B cell (primary cell): ENCODE measurements at regions not wholly inside any gene's neighbourhood (a gene's known extent, or its start where the extent isn't known, plus 50 kb on each side); places are given as distances from the start of the nearest gene placed in this dataset.

ENCODE experiments used
- ATAC-seq: fragments of 200-7000 bp; cut with Tn5 transposase; one replicate; pipeline ENCODE4 v1.10.0; 2021; ENCODE audit warnings: low read depth, mild to moderate bottlenecking, moderate number of reproducible peaks, moderate library complexity
- CTCF ChIA-PET: fragments of 350-600 bp; sonication (Branson Sonifier 250); formaldehyde crosslinking; loops from one replicate; lab custom pipeline; 2021; ENCODE audit warnings: antibody characterized with exemption, inconsistent platforms; lab: Charles Lee
- POLR2A ChIA-PET: fragments of 350-600 bp; sonication (Branson Sonifier 250); formaldehyde crosslinking; loops from one replicate; lab custom pipeline; 2021; ENCODE audit warnings: antibody characterized with exemption; lab: Charles Lee
- DNase-seq: peaks from one replicate; pipeline ENCODE4 v3.0.0; 2013
- H2AFZ ChIP-seq: 2 replicates; pipeline ENCODE4 v1.6.1; 2012; ENCODE audit warnings: mild to moderate bottlenecking, low read depth, low read length; ENCODE audit not compliant: insufficient read depth, poor library complexity, severe bottlenecking
- H3K27ac ChIP-seq, 2 donors: 1 replicate in 1 of 2; 2 replicates in 1 of 2; pipeline ENCODE4 v1.5.1; 2012 to 2013; ENCODE audit warnings: low read length in 2 of 2, mild to moderate bottlenecking in 2 of 2, moderate library complexity in 1 of 2
- H3K27me3 ChIP-seq, 4 experiments: fragments of 200-600 bp in 1 of 4; sonication (generic) in 1 of 4; replicated peaks in 1 of 4; 1 replicate in 2 of 4; 2 replicates in 2 of 4; pipeline versions ENCODE4 v1.6.1 to v1.7.0; 2013 to 2016; ENCODE audit warnings: low read length in 3 of 4, mild to moderate bottlenecking in 2 of 4, mixed read lengths in 1 of 4, moderate library complexity in 1 of 4; ENCODE audit not compliant: insufficient read depth in 4 of 4, control insufficient read depth in 3 of 4; ENCODE audit errors: control extremely low read depth in 1 of 4
- H3K36me3 ChIP-seq, 2 experiments: replicated peaks in 1 of 2; 1 replicate in 1 of 2; 2 replicates in 1 of 2; pipeline versions ENCODE4 v1.6.1 to v1.7.1; 2013; ENCODE audit warnings: low read length in 1 of 2; ENCODE audit not compliant: insufficient read depth in 2 of 2, control insufficient read depth in 1 of 2; ENCODE audit errors: control extremely low read depth in 1 of 2, extremely low read depth in 1 of 2
- H3K4me1 ChIP-seq, 2 donors: fragments of 200-600 bp in 1 of 2; sonication (generic) in 1 of 2; 1 replicate in 1 of 2; 2 replicates in 1 of 2; pipeline versions ENCODE4 v1.5.1 to v1.6.1; 2013 to 2017; ENCODE audit warnings: low read length in 2 of 2; ENCODE audit not compliant: control insufficient read depth in 2 of 2, insufficient read depth in 2 of 2
- H3K4me2 ChIP-seq: replicated peaks from 2 replicates; pipeline ENCODE3; 2012; ENCODE audit warnings: mild to moderate bottlenecking, low read depth, low read length; ENCODE audit not compliant: poor library complexity, severe bottlenecking
- H3K4me3 ChIP-seq, 5 experiments: fragments of 200-600 bp in 1 of 5; sonication (generic) in 1 of 5; 1 replicate in 3 of 5; 2 replicates in 2 of 5; pipeline versions ENCODE4 v1.5.1 to v1.7.0; 2011 to 2016; ENCODE audit warnings: low read length in 4 of 5, mild to moderate bottlenecking in 4 of 5, low read depth in 2 of 5, control low read depth in 1 of 5, moderate library complexity in 1 of 5; ENCODE audit not compliant: insufficient read depth in 1 of 5; ENCODE audit errors: control extremely low read depth in 1 of 5, extremely low read depth in 1 of 5
- H3K79me2 ChIP-seq: fragments of 200-600 bp; sonication (generic); one replicate; pipeline ENCODE4 v1.6.0; 2016; ENCODE audit warnings: low read length; ENCODE audit not compliant: control insufficient read depth, insufficient read depth
- H3K9ac ChIP-seq: fragments of 200-600 bp; sonication (generic); 2 replicates; pipeline ENCODE4 v1.6.1; 2017; ENCODE audit warnings: mild to moderate bottlenecking, low read length, moderate library complexity
- H3K9me3 ChIP-seq, 3 donors: one replicate each; pipeline versions ENCODE4 v1.6.1 to v1.7.1; 2013; ENCODE audit warnings: low read length in 2 of 3; ENCODE audit not compliant: control insufficient read depth in 2 of 3, insufficient read depth in 1 of 3; ENCODE audit errors: control extremely low read depth in 1 of 3
- H4K20me1 ChIP-seq: 2 replicates; pipeline ENCODE4 v1.6.0; 2012; ENCODE audit warnings: mild to moderate bottlenecking, low read length; ENCODE audit not compliant: insufficient read depth, control insufficient read depth, poor library complexity, severe bottlenecking
- H3K27ac Mint-ChIP-seq: one replicate; pipeline ENCODE4 v1.8.0; 2021; ENCODE audit warnings: mixed read lengths
- H3K27me3 Mint-ChIP-seq: one replicate; pipeline ENCODE4 v1.8.0; 2021; ENCODE audit warnings: mixed read lengths
- H3K4me1 Mint-ChIP-seq: one replicate; pipeline ENCODE4 v1.8.0; 2021; ENCODE audit warnings: mixed read lengths
- H3K4me3 Mint-ChIP-seq: one replicate; pipeline ENCODE4 v1.8.0; 2021; ENCODE audit warnings: mixed read lengths
- H3K9me3 Mint-ChIP-seq: one replicate; pipeline ENCODE4 v1.8.0; 2022; ENCODE audit warnings: mixed read lengths; ENCODE audit not compliant: insufficient read depth
- CTCF ChIP-seq: fragments of 200-600 bp; IDR thresholded peaks from one replicate; pipeline ENCODE4 v1.8.0; 2022; ENCODE audit warnings: antibody characterized with exemption, mild to moderate bottlenecking
- EZH2 ChIP-seq: IDR thresholded peaks from 2 replicates; pipeline ENCODE4 v1.6.1; 2012; ENCODE audit warnings: borderline replicate concordance, low read depth, mild to moderate bottlenecking, moderate library complexity, low read length; ENCODE audit not compliant: insufficient read depth, poor library complexity, severe bottlenecking
- WGBS: methylation state at CpG from one replicate; pipeline ENCODE4 v1.1.5; 2013; ENCODE audit warnings: missing lambda C conversion rate; ENCODE audit not compliant: insufficient coverage; 5-methylcytosine and 5-hydroxymethylcytosine counted together
- intact Hi-C: fragments of 100-400 bp; cut with micrococcal nuclease; formaldehyde crosslinking; loops from one replicate; pipeline ENCODE4 v1.10.0; 2022

- Mint-ChIP-seq H3K27ac (no peak overlapping the region), H3K4me3 (no peak overlapping the region), H3K4me1 (no peaks in the 10 kb centered on the region), H3K9me3 (no peaks in the 10 kb centered on the region), H3K27me3 (no peaks in the 10 kb centered on the region)
- no peaks in the 10 kb centered on the region for H3K79me2 ChIP-seq
- no peak overlapping the region for H3K4me3 ChIP-seq
- H3K36me3 ChIP-seq, result no peaks in the 10 kb centered on the region
- H3K9ac ChIP-seq, result no peak overlapping the region
- TF ChIP-seq CTCF (no peak), EZH2 (no peak)
- no peaks in the 10 kb centered on the region for H4K20me1 ChIP-seq
- no peaks in the 10 kb centered on the region for H3K27me3 ChIP-seq
- H3K4me2 ChIP-seq, result no peak overlapping the region
- ATAC-seq (no peak), DNase-seq (no peak)
- H2AFZ ChIP-seq, result no peak overlapping the region
- CTCF ChIA-PET, result no interaction called here
- H3K27ac ChIP-seq, result no peak overlapping the region
- POLR2A ChIA-PET, result no interaction called here
- WGBS, result 81% methylated on average over 2 of the region's 3 CpGs
- no peaks in the 10 kb centered on the region for H3K9me3 ChIP-seq
- no peaks in the 10 kb centered on the region for H3K4me1 ChIP-seq
- intact Hi-C loops, result no loop called here
Measured at GRCh38 chr2:41127351-41127750, 675.5 kb upstream of the SLC8A1 start.

- H3K4me2 ChIP-seq, result no peak overlapping the region
- Mint-ChIP-seq H3K4me3 (no peak overlapping the region), H3K27ac (no peak overlapping the region), H3K9me3 (no peaks in the 10 kb centered on the region), H3K27me3 (no peaks in the 10 kb centered on the region), H3K4me1 (no peaks in the 10 kb centered on the region)
- H3K79me2 ChIP-seq, result no peaks in the 10 kb centered on the region
- POLR2A ChIA-PET, result no interaction called here
- no peaks in the 10 kb centered on the region for H4K20me1 ChIP-seq
- no peak overlapping the region for H2AFZ ChIP-seq
- no peak overlapping the region for H3K9ac ChIP-seq
- DNase-seq (no peak), ATAC-seq (no peak)
- WGBS, result 37% methylated on average over 2 of the region's 3 CpGs
- H3K9me3 ChIP-seq, result no peaks in the 10 kb centered on the region
- TF ChIP-seq EZH2 (no peak), CTCF (no peak)
- CTCF ChIA-PET, result no interaction called here
- no peaks in the 10 kb centered on the region for H3K27me3 ChIP-seq
- no peaks in the 10 kb centered on the region for H3K36me3 ChIP-seq
- H3K4me3 ChIP-seq, result no peak overlapping the region
- H3K27ac ChIP-seq, result no peak overlapping the region
- intact Hi-C loops, result no loop called here
- H3K4me1 ChIP-seq, result no peaks in the 10 kb centered on the region
Measured at GRCh38 chr2:41129988-41130387, 678.1 kb upstream of the SLC8A1 start.
